Ectodermal cell (in vitro differentiated cells): ENCODE measurements at regions not wholly inside any gene's neighbourhood (a gene's known extent, or its start where the extent isn't known, plus 50 kb on each side); places are given as distances from the start of the nearest gene placed in this dataset.

Experiments used
- H3K27ac ChIP-seq: 2 replicates; pipeline ENCODE4 v1.7.0; 2013; ENCODE audit warnings: mild to moderate bottlenecking, low read depth, low read length; ENCODE audit not compliant: insufficient read depth, poor library complexity, severe bottlenecking
- H3K27me3 ChIP-seq: 2 replicates; pipeline ENCODE4 v1.7.0; 2013; ENCODE audit warnings: mild to moderate bottlenecking, low read length; ENCODE audit not compliant: insufficient read depth, control insufficient read depth, poor library complexity, severe bottlenecking
- H3K36me3 ChIP-seq: one replicate; pipeline ENCODE4 v1.7.0; 2013; ENCODE audit warnings: low read length; ENCODE audit not compliant: control insufficient read depth, insufficient read depth
- H3K4me1 ChIP-seq: one replicate; pipeline ENCODE4 v1.7.0; 2013; ENCODE audit warnings: low read length; ENCODE audit not compliant: control insufficient read depth, insufficient read depth
- H3K4me3 ChIP-seq: 2 replicates; pipeline ENCODE4 v1.7.0; 2013; ENCODE audit warnings: low read depth, low read length, control low read depth; ENCODE audit not compliant: insufficient read depth
- H3K9me3 ChIP-seq: 2 replicates; pipeline ENCODE4 v1.7.0; 2013; ENCODE audit warnings: mild to moderate bottlenecking, low read length, moderate library complexity; ENCODE audit not compliant: control insufficient read depth
- WGBS, 2 experiments: methylation state at CpG; one replicate each; pipeline ENCODE4 v1.1.7; 2013; ENCODE audit warnings: missing lambda C conversion rate in 2 of 2; 5-methylcytosine and 5-hydroxymethylcytosine counted together

GRCh38 chr2:59322005-59322404 is 1080.9 kb upstream of the FANCL start:
- Histone ChIP-seq H3K4me3 (no peak overlapping the region), H3K4me1 (no peaks in the 10 kb centered on the region), H3K27me3 (no peaks in the 10 kb centered on the region), H3K36me3 (no peaks in the 10 kb centered on the region), H3K27ac (no peak overlapping the region), H3K9me3 (no peaks in the 10 kb centered on the region)
- WGBS, 2 experiments: 93 to 97% methylated on average over 6 to 7 of the region's 7 CpGs

GRCh38 chr2:59314031-59314766 is 1073.1 kb upstream of the FANCL start:
- Histone ChIP-seq H3K4me1 (no peaks in the 10 kb centered on the region), H3K4me3 (no peak overlapping the region), H3K27ac (no peak overlapping the region), H3K36me3 (no peaks in the 10 kb centered on the region), H3K27me3 (no peaks in the 10 kb centered on the region), H3K9me3 (no peaks in the 10 kb centered on the region)
- WGBS, 2 experiments: 94 to 95% methylated on average over 16 of the region's 16 CpGs

DNA sequence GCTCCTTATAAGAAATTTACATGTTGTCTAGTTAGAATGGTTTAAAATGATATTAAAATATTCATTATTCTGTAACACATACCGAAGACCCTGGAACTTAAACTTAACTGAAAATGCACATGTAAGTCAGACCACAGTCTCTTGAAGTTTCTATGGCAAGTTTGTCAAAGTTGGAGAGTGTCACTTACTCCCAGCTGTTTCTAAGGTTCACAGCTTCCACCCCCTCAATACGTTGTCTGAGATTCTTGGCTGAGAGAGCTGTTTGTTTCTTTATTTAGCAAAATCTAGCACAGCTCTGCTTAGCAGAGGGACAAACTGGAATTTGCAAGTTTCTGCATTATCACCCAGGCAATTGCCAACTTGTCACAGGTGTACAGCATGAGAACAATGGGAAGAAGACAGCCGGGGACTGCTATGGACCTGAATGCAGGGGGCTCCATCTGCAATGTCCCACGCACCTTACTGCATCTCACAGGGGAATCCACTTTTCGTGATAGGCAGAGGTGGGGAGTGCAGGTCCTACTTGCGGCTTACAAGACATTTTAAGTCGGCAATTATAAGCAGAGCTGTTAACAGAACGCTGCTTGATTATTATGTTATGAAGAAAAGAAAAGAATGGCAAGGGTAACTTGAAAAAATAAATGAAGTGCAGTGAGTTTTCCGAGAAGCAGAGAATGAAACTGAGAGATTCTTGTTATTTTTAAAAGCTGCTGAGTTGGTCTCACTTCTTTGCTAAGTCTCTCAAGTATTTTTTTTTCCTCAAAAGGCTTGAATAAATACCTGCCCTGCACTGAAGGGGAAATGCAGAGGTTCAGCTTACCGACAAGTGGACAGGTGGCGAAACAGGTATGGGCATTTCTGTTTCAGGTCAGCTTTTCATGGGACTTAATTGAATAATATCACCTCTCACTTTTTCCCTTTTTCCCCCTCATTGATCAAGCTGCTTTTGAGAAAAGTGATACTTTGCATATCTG is 1072.1 kb upstream of the FANCL start:
- Histone ChIP-seq H3K4me3 (no peak overlapping the region), H3K4me1 (no peaks in the 10 kb centered on the region), H3K36me3 (no peaks in the 10 kb centered on the region), H3K27ac (no peak overlapping the region), H3K27me3 (no peaks in the 10 kb centered on the region), H3K9me3 (no peaks in the 10 kb centered on the region)
- WGBS, 2 experiments: 90 to 91% methylated on average over 11 of the region's 11 CpGs

GRCh38 chr2:59312029-59312428 is 1070.9 kb upstream of the FANCL start:
- Histone ChIP-seq H3K4me3 (no peak overlapping the region), H3K27me3 (no peaks in the 10 kb centered on the region), H3K9me3 (no peaks in the 10 kb centered on the region), H3K27ac (no peak overlapping the region), H3K36me3 (no peaks in the 10 kb centered on the region), H3K4me1 (no peaks in the 10 kb centered on the region)
- WGBS, 2 experiments: 91 to 100% methylated on average over 1 of the region's 1 CpG

GRCh38 chr2:59308108-59308507 is 1067.0 kb upstream of the FANCL start:
- Histone ChIP-seq H3K27me3 (no peaks in the 10 kb centered on the region), H3K36me3 (no peaks in the 10 kb centered on the region), H3K4me3 (no peak overlapping the region), H3K4me1 (no peaks in the 10 kb centered on the region), H3K27ac (no peak overlapping the region), H3K9me3 (no peaks in the 10 kb centered on the region)
- 91 to 95% methylated on average over 3 of the region's 4 CpGs for WGBS, 2 experiments

- Histone ChIP-seq H3K27me3 (no peaks in the 10 kb centered on the region), H3K4me1 (no peaks in the 10 kb centered on the region), H3K27ac (no peak overlapping the region), H3K9me3 (no peaks in the 10 kb centered on the region), H3K36me3 (no peaks in the 10 kb centered on the region), H3K4me3 (no peak overlapping the region)
- 100% methylated on average over 1 of the region's 1 CpG; no CpG with 5 or more reads in 1 of the 2 experiments for WGBS, 2 experiments
These were observed 1066.1 kb upstream of the FANCL start for GRCh38 chr2:59307196-59307595.

DNA sequence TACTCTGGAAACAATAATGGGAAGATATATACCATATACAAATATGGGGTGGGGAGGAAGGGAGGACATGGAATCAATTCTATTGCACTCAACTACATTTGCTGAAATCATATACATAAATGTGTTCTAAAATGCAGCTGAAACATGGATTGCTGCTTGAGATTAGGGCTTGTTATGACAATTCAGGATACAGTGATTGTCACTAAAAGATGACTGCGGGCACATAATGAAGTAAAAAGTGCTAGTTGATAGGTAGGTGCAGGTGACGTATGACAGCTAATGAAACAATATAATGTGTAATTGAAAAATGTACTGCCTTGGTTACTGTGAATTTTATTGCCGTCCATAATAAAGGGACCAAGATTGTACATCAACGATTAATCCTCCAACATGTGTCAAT is 1062.1 kb upstream of the FANCL start:
- 90 to 97% methylated on average over 4 of the region's 4 CpGs for WGBS, 2 experiments
- Histone ChIP-seq H3K9me3 (no peaks in the 10 kb centered on the region), H3K27me3 (no peaks in the 10 kb centered on the region), H3K4me3 (no peak overlapping the region), H3K27ac (no peak overlapping the region), H3K4me1 (no peaks in the 10 kb centered on the region), H3K36me3 (no peaks in the 10 kb centered on the region)

DNA sequence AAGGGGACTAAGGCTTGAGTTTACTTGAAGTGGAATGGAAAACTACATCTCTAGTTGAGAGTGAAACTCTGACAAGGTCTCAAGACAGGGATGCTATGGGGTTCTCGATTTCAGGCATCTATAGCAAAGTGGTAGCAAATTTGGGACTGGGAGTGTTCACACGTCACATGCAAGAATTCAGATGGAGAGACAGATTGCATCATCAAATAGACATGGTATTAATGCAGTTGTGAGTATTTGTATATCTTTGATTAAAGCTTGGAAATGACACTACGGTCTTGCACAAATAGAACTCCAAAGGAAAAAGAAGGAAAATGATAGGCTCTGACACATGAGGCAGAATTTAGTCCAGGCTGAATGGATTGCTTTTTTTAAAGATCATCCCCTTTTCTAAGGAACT is 1061.6 kb upstream of the FANCL start:
- H3K27me3 ChIP-seq: no peaks in the 10 kb centered on the region
- no peaks in the 10 kb centered on the region for H3K36me3 ChIP-seq
- no peak overlapping the region for H3K27ac ChIP-seq
- no peaks in the 10 kb centered on the region for H3K9me3 ChIP-seq
- WGBS, 2 experiments: 93 to 95% methylated on average over 3 of the region's 3 CpGs
- H3K4me3 ChIP-seq: no peak overlapping the region
- H3K4me1 ChIP-seq: no peaks in the 10 kb centered on the region

DNA sequence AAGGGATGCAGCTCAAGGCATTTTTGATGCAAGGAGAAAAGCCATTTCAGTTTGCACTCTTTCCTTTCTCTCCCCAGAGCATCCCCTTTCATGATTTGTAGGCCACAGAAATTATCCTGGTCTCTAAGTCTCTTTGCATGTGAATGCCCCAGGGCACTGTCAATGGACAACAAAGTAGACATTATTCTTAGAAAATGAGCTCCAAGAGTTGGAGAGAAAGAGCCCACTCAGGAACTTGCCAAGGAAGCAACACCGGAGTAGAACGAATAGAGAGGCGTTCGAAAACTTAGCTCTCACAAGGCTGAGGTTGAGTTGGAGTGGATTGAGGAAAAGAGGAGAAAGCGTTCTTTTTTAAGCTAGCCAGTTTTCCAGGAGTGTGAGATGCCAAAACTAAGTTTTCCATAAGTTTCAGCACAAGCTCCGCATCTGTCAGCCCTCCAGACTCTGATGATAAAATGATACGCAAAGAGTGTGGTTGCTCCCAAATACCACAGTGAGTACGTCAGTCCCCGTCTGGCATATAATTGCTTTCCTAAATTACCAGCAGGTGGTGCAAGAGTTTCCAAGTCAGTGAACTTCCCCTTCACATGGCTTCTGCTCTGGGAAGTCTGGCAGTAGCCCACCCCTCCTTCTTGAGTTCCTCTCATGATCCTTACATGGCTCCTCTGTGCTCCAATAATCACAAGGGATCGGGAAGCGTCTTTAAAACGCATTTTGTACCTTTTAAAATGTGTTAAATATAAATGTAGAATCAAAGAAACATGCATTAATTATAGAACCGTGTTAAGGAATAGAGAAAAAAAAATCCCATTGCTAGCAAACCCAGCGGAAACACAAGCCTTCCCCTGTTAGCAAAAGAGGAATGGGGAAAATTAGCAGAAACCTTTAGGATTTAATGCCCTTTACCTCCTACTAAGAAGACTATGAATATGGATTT is 1060.6 kb upstream of the FANCL start:
- WGBS, 2 experiments: 68 to 70% methylated on average over 9 to 11 of the region's 14 CpGs
- no peak overlapping the region for H3K4me3 ChIP-seq
- H3K27ac ChIP-seq: no peak overlapping the region
- H3K4me1 ChIP-seq: no peaks in the 10 kb centered on the region
- H3K27me3 ChIP-seq: no peaks in the 10 kb centered on the region
- no peaks in the 10 kb centered on the region for H3K36me3 ChIP-seq
- no peaks in the 10 kb centered on the region for H3K9me3 ChIP-seq
